Progenitor cell of endocrine pancreas (in vitro differentiated cells): ENCODE measurements at regions not wholly inside any gene's neighbourhood (a gene's known extent, or its start where the extent isn't known, plus 50 kb on each side); places are given as distances from the start of the nearest gene placed in this dataset.

Experiments
- DNase-seq: peaks from one replicate; pipeline ENCODE4 v3.0.0; 2021; ENCODE audit warnings: low spot score; ENCODE audit not compliant: unreplicated experiment
- H3K27ac Mint-ChIP-seq: 2 replicates; pipeline ENCODE4 v1.8.0; 2021; ENCODE audit warnings: mild to moderate bottlenecking, moderate library complexity, mixed read lengths
- H3K27me3 Mint-ChIP-seq: 2 replicates; pipeline ENCODE4 v1.8.0; 2021; ENCODE audit warnings: mixed read lengths
- H3K36me3 Mint-ChIP-seq: 2 replicates; pipeline ENCODE4 v1.8.0; 2022; ENCODE audit warnings: mixed read lengths; ENCODE audit not compliant: insufficient read depth
- H3K4me1 Mint-ChIP-seq: 2 replicates; pipeline ENCODE4 v1.8.0; 2021; ENCODE audit warnings: low read depth, mixed read lengths
- H3K4me3 Mint-ChIP-seq: 2 replicates; pipeline ENCODE4 v1.8.0; 2021; ENCODE audit warnings: low read depth, mild to moderate bottlenecking, moderate library complexity, mixed read lengths
- H3K9me3 Mint-ChIP-seq: 2 replicates; pipeline ENCODE4 v1.8.0; 2021; ENCODE audit warnings: low read depth, mixed read lengths
- TF ChIP-seq, protein P1 (sequence below): fragments of 200-600 bp; sonication (generic); IDR thresholded peaks from one replicate; pipeline ENCODE4 v1.5.0; 2021; ENCODE audit warnings: antibody characterized with exemption, mild to moderate bottlenecking; ENCODE audit not compliant: unreplicated experiment

DNA sequence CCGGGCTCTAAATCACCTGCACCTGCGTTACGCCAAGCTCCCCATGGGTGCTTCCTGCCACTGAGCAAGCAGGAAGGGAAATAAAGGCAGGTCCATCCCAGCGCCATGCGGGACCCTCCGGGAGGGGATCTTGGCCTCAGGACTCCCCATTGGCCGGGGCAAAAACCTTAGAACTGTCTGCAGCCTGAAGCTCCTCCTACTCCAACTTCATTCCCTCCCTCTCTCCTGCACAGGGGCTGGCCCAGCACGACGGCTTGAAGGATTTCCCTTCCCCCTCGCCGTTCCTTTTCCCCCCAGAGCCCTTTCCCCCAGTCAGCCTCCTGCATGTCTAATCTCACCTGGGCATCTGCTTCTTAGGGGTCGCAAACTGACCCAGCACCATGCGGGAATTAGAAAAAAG is 137.2 kb upstream of the NCOR2 start:
- TF ChIP-seq, protein P1, sequence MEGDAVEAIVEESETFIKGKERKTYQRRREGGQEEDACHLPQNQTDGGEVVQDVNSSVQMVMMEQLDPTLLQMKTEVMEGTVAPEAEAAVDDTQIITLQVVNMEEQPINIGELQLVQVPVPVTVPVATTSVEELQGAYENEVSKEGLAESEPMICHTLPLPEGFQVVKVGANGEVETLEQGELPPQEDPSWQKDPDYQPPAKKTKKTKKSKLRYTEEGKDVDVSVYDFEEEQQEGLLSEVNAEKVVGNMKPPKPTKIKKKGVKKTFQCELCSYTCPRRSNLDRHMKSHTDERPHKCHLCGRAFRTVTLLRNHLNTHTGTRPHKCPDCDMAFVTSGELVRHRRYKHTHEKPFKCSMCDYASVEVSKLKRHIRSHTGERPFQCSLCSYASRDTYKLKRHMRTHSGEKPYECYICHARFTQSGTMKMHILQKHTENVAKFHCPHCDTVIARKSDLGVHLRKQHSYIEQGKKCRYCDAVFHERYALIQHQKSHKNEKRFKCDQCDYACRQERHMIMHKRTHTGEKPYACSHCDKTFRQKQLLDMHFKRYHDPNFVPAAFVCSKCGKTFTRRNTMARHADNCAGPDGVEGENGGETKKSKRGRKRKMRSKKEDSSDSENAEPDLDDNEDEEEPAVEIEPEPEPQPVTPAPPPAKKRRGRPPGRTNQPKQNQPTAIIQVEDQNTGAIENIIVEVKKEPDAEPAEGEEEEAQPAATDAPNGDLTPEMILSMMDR, result no peak
- no peak overlapping the region for H3K4me3 Mint-ChIP-seq
- DNase-seq, result no peak
- no peaks in the 10 kb centered on the region for H3K36me3 Mint-ChIP-seq
- H3K27me3 Mint-ChIP-seq, result peaks cover 5% of the 10 kb centered on the region
- no peaks in the 10 kb centered on the region for H3K9me3 Mint-ChIP-seq
- H3K4me1 Mint-ChIP-seq, result peaks cover 5% of the 10 kb centered on the region
- H3K27ac Mint-ChIP-seq, result no peak overlapping the region

DNA sequence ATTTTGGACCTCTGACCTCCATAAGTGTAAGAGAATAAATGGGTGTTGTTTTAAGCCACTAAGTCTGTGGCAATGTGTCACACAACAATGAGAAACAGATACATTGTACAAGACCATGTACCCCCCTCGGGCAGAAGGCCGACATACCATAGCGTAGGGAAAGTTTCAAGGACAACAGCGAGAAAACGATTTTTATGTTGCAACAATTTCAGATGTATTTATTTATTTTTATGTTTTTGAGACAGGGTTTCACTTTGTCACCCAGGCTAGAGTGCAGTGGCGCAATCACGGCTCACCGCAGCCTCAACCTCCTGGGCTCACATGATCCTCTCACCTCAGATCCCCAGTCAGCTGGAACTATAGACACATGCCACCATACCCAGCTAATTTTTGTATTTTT is 136.4 kb upstream of the NCOR2 start:
- Mint-ChIP-seq H3K9me3 (no peaks in the 10 kb centered on the region), H3K27me3 (peaks cover 8% of the 10 kb centered on the region), H3K36me3 (no peaks in the 10 kb centered on the region), H3K4me1 (peaks cover 10% of the 10 kb centered on the region), H3K4me3 (no peak overlapping the region), H3K27ac (no peak overlapping the region)
- DNase-seq, result no peak
- TF ChIP-seq, protein P1, result no peak

DNA sequence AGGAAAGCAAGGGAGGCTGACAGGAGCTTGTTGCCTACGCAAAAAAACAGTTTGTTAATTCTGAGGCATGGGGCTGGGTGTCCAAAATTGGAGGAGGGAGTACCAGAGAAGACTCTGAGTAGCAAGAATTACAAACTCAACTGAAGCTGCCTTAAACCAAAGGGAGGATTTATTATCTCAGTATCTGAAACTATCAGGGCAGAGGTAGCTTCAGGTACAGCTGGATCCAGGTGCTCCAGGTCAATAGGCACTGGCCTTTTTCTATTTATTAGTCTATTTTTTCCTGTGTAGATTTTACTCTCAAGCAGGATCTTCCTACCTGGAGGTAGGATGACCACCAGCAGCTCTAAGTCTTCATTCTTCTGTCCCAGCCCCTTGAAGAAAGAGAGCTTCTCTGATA is 135.3 kb upstream of the NCOR2 start:
- Mint-ChIP-seq H3K4me1 (peaks cover 20% of the 10 kb centered on the region), H3K4me3 (no peak overlapping the region), H3K36me3 (no peaks in the 10 kb centered on the region), H3K27me3 (peaks cover 8% of the 10 kb centered on the region), H3K27ac (no peak overlapping the region), H3K9me3 (no peaks in the 10 kb centered on the region)
- TF ChIP-seq, protein P1, result no peak
- no peak for DNase-seq

DNA sequence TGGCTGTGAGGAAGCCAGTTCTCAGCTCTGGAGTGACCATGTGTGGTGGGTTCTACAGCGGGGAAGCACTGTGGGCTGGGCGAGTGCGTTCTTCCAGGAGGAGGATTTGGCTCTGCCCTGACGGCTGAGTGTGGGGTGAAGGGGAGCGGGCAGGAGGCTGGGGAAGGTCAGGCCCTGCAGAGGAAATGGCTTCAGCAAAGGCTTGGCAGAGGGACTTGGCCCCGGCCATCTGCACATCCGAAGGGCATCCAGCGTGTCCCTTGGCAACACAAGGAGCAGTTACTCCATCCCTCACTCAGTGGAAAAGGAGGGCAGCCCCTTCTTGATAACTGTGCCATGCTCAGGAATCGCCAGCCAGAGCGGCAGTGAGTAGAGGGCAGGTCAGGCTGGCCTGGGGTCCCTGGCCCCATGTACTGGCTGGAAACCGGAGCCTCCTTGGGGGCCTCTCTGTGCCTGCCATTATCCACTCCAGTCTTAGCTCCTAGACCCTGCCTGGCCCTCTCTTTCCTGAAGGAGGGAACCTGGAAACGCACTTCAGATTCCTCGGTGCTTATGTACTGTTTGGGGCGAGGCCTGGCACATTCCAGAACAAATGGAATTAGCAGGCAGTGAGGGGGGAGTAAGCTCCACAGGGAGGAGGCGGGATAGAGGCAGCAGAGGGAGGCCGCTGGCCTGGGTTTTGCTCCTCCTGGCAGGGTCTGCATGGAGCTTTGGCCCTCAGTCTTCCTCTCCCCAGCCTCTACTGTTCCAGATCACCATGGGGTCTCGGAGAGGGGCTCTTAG is 133.6 kb upstream of the NCOR2 start:
- Mint-ChIP-seq H3K36me3 (no peaks in the 10 kb centered on the region), H3K27me3 (peaks cover 8% of the 10 kb centered on the region), H3K9me3 (no peaks in the 10 kb centered on the region), H3K4me3 (no peak overlapping the region), H3K4me1 (peaks cover 20% of the 10 kb centered on the region), H3K27ac (peak overlapping the region; percentile 29)
- no peak for DNase-seq
- TF ChIP-seq, protein P1, result no peak

DNA sequence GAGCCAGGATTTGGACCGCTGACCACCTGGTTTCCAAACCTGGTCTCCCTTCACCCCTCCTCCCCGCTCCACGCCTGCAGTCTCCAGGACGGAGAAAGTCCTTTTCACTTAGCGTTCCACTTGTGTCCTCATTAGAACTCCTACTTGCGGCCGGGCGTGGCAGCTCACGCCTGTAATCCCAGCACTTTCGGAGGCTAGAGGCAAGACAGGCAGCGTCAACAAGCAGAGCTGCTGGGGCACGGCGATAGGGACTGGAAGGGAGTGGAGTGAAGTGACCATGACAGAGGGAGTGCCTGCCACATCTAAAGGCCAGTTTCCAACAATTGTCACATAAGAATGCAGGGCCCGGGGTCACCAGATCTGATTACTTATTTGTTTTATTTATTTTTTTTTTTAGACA is 132.5 kb upstream of the NCOR2 start:
- H3K36me3 Mint-ChIP-seq, result no peaks in the 10 kb centered on the region
- TF ChIP-seq, protein P1, result no peak
- H3K27ac Mint-ChIP-seq, result peak overlapping the region; percentile 59
- H3K9me3 Mint-ChIP-seq, result no peaks in the 10 kb centered on the region
- DNase-seq, result no peak
- peaks cover 19% of the 10 kb centered on the region for H3K4me1 Mint-ChIP-seq
- H3K4me3 Mint-ChIP-seq, result no peak overlapping the region
- peaks cover 8% of the 10 kb centered on the region for H3K27me3 Mint-ChIP-seq
